ELF-1 (cell line): ENCODE measurements at regions not wholly inside any gene's neighbourhood (a gene's known extent, or its start where the extent isn't known, plus 50 kb on each side); places are given as distances from the start of the nearest gene placed in this dataset.

ENCODE experiments used
- DNase-seq: peaks from one replicate; pipeline ENCODE4 v3.0.0-alpha.2; 2016; ENCODE audit warnings: low read depth, low spot score

GRCh38 chr1:216820345-216820744 is 97.1 kb upstream of the ESRRG start:
- DNase-seq = no peak

DNA sequence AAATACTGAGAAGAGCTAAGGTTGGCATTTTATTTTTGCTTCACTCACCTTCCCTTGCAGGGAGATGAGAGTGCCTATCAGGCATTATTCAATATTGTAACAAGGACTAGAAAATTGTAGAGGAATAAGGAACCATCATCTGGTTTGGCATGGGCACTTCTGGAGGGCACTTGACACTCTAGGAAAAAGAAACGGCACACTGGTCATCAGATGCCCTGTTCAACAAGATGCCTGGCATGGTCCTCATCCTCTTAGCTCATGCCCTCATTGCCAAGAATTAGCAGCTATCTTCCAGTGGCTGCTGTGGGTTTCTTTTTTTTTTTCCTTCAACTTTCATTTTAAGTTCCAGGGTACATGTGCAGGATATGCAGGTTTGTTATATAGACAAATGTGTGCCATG is 95.1 kb upstream of the ESRRG start:
- DNase-seq = no peak

GRCh38 chr1:216815260-216816131 is 92.3 kb upstream of the ESRRG start:
- DNase-seq = no peak

DNA sequence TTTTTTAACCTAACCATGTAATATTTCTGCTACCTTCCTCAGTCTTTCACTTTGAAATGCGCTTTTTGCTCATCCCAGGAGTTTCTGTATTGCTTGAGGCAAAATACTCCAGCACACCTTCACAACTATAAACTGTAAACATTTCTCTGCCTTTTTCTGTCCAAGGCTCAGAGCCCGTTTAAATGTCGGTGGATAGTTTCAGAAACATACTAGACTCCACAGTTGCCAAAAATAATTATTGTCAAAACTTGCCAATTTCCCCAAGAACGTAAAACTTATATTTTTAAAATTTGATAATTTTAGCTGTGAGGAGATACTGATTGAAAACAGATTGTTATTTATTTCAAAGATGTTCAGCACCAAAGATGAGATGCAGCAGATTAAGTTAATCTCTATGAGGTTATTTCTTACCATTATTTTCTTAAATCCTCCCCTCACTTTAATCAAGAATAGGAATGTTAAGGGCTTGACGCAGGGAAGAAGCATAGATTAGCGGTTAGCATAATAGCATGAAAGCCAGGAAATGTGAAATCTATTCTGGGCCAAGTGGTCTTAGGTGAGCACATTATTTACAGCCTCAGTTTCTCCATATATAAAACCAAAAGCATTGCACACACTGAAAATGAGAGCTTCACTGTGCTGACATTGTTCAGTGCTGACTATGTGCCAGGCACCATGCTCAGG is 91.5 kb upstream of the ESRRG start:
- no peak for DNase-seq

GRCh38 chr1:216812966-216813365 is 89.7 kb upstream of the ESRRG start:
- DNase-seq = no peak

DNA sequence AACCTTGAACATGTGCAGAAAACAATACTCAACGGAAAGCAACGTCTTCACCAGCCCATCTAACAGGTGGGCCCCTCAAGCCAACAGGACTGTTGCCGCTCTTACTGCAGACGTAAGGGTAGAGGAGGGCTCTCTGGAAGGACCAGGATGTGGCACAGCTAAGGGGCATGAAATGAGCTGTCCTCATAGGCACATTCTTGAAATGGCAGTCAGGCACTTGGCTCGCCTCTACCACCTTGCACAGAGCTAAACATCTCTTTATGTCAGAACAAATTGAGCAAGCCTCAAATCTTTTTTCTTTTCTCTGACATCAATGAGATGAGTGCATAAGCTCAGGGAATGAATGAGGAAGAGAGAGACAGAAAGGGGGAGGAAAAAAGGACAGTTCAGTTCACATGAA is 86.4 kb upstream of the ESRRG start:
- no peak for DNase-seq

GRCh38 chr1:216807696-216808095 is 84.5 kb upstream of the ESRRG start:
- DNase-seq = no peak

- DNase-seq = no peak
Observed at GRCh38 chr1:216805953-216806352, 82.7 kb upstream of the ESRRG start.

GRCh38 chr1:216805233-216805632 is 82.0 kb upstream of the ESRRG start:
- no peak for DNase-seq

DNA sequence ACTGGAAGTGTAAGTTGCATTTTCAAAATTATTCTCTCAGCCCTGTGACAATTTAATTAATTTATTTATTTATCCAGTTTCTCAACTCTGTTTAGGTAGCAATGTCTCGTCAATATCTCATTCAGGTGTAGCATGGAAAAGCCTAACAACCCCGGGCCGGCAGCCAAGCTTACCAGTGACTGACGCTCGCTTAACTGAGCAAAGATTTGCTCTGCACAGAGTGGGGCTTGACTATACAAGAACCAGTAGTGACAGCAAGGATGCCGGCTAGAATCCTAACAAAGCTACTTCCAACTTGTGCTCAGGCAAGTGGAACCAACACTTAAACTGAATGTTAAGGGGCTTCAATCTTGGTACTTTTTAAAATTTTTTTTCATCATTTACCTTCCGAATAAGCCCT is 80.9 kb upstream of the ESRRG start:
- DNase-seq = no peak

DNA sequence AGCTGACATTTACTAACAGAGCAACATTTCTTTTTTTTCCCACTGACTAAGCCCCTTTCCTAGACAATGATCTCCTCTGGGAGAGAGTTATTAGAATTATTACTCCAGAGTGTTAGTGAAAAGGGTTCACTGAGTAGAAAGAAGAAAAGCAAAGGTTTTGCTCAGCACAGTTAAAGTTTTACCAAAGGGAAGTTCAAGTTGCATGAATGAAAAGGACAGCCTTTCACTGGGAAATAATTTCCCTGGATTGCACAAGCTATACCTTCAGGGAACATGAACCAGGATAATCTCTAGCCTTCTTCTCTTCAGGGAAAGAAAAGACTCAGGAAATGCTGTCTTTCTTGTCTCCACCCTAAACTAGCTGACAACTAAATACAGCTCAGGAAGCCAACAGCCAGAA is 71.4 kb upstream of the ESRRG start:
- DNase-seq = no peak

- DNase-seq = no peak
Observed at GRCh38 chr1:216793973-216794372, 70.7 kb upstream of the ESRRG start.

DNA sequence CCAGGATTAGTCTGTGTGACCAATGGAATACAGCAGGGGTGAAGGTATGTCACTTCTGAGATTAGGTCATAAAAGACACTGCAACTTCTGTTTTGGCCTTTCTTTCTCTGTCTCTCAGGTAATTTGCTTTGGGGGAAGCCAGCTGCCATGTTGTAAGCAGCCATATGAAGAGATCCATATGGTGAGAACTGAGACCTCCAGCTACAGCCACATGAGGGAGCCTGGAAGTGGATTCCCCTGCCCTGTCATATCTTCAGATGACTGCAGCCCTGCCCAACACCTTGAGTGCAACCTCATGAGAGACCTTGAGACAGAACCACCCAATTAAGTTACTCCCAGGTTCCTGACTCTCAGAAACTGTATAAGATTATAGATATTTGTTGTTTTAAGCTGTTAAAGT is 70.1 kb upstream of the ESRRG start:
- peak; percentile 16 for DNase-seq

- DNase-seq = no peak
Observed at GRCh38 chr1:216788671-216789070, 65.4 kb upstream of the ESRRG start.

GRCh38 chr1:216785737-216786136 is 62.5 kb upstream of the ESRRG start:
- DNase-seq = no peak

DNA sequence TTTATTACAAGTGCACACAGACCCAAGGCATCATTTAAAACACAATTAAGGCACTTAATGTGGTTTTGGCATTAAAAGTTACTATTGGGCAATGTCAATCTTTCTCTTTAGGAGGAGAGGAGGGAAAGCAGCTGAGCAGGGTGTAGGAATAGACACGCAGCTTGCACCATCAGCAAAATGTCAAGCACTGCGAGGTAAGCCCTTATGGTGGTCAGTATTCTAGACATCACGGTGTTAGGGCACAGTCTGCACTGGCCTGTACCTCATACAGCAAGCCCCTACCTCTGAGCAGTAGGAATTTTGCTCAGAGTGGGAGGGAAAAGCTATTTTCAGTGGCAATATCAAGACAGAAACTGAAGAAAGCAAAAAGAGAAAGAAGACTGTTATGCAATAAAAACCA is 62.0 kb upstream of the ESRRG start:
- no peak for DNase-seq

DNA sequence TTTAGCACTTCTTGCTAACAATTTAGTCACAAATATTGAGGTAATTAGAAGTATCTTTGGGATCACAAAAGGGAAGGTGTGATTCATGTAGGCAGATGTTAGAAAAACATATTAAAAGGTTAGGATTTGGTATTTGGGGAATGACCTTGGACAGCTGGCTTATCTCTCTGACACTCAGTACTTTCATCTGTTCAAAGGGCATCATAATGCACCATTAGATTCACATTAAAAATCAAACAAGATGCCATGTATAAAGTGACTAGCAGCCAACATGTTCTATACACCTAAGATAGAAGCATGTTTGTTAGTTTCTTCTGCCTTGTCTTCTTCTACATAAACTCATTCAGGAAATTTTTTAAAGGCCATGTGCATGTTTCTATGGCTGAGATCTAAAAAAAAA is 56.5 kb upstream of the ESRRG start:
- no peak for DNase-seq

GRCh38 chr1:216778737-216779136 is 55.5 kb upstream of the ESRRG start:
- no peak for DNase-seq

DNA sequence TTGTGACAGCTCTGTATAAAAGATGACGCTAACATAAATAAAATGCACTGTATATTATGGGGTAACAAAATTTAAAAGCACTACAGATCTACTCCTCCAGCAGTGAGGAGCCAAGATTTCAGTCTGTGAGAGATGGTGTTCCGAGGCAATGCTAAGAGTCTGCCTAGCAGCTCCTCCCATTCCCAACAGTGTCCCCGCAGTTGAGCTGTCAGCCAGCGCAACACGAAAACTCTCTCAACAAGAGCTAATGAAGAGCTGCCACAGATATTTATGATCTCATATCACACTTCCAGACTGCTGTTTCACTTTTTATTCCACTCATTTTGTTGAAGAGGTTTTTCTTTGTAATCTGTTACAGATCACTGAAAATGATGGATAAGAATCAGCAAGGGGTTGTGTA is 53.9 kb upstream of the ESRRG start:
- DNase-seq = no peak
